Hepatocyte (in vitro differentiated cells): ENCODE measurements at regions not wholly inside any gene's neighbourhood (a gene's known extent, or its start where the extent isn't known, plus 50 kb on each side); places are given as distances from the start of the nearest gene placed in this dataset.

Experiments used
- EZH2 ChIP-seq: fragments of 200-600 bp; sonication (generic); IDR thresholded peaks from 2 replicates; pipeline ENCODE4 v1.6.1; 2016; ENCODE audit warnings: antibody characterized with exemption, mild to moderate bottlenecking, borderline replicate concordance
- EZH2phosphoT487 ChIP-seq: fragments of 200-600 bp; sonication (generic); IDR thresholded peaks from one replicate; pipeline ENCODE4 v1.6.1; 2018; ENCODE audit warnings: antibody characterized with exemption, mild to moderate bottlenecking, low read depth, moderate library complexity; ENCODE audit not compliant: unreplicated experiment, severe bottlenecking
- TF ChIP-seq, protein P1 (sequence below): fragments of 200-600 bp; sonication (generic); IDR thresholded peaks from 2 replicates; pipeline ENCODE4 v1.5.1; 2016; ENCODE audit warnings: antibody characterized with exemption, mild to moderate bottlenecking; ENCODE audit not compliant: poor library complexity

DNA sequence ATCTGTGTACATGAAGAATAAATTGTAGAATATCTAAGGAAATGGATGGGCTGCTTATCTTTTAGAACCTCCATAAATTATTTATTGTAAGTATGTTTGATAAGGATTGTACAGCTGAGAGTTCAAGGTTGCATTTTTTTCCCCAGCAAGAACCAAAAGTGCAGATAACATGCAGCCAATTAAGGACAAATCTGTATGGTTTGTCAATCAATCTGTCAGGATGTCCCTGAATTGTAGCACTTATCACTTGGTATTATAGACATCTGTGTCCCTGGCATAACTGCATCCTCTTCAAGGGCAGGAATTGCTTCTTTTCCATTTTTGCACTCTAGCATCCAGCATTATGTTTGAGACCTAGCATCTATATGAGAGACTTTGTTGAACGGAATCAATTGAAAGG is 95.4 kb upstream of the IGFBP7 start:
- TF ChIP-seq EZH2 (no peak), EZH2phosphoT487 (no peak)
- TF ChIP-seq, protein P1, sequence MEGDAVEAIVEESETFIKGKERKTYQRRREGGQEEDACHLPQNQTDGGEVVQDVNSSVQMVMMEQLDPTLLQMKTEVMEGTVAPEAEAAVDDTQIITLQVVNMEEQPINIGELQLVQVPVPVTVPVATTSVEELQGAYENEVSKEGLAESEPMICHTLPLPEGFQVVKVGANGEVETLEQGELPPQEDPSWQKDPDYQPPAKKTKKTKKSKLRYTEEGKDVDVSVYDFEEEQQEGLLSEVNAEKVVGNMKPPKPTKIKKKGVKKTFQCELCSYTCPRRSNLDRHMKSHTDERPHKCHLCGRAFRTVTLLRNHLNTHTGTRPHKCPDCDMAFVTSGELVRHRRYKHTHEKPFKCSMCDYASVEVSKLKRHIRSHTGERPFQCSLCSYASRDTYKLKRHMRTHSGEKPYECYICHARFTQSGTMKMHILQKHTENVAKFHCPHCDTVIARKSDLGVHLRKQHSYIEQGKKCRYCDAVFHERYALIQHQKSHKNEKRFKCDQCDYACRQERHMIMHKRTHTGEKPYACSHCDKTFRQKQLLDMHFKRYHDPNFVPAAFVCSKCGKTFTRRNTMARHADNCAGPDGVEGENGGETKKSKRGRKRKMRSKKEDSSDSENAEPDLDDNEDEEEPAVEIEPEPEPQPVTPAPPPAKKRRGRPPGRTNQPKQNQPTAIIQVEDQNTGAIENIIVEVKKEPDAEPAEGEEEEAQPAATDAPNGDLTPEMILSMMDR, result no peak
